ENCODE measurements at regions not wholly inside any gene's neighbourhood (a gene's known extent, or its start where the extent isn't known, plus 50 kb on each side); places are given as distances from the start of the nearest gene placed in this dataset.

GRCh38 chr22:48263791-48264351, 1501.4 kb downstream of the TBC1D22A start:
- no peaks in the 10 kb centered on the region for H3K36me3 ChIP-seq (ENCODE audit: control insufficient read depth in 2 of 2, extremely low read depth in 1 of 2, insufficient read depth in 1 of 2, low read length in 1 of 2)
- 81% methylated on average over 4 of the region's 11 CpGs for WGBS (ENCODE audit: insufficient coverage)
- Mint-ChIP-seq H3K27ac (no peak overlapping the region), H3K4me1 (no peaks in the 10 kb centered on the region), H3K9me3 (no peaks in the 10 kb centered on the region), H3K27me3 (peaks cover 0 to 8% of the 10 kb centered on the region in 2 donors), H3K4me3 (no peak overlapping the region), H3K36me3 (no peaks in the 10 kb centered on the region)
- POLR2A ChIA-PET: no interaction called here
- H3K4me1 ChIP-seq (ENCODE audit: control insufficient read depth in 1 of 2, extremely low read depth in 1 of 2, insufficient read depth in 2 of 2, low read length in 2 of 2): no peaks in the 10 kb centered on the region
- no peak overlapping the region for H3K4me3 ChIP-seq (ENCODE audit: control insufficient read depth in 1 of 2, extremely low read depth in 1 of 2, low read length in 1 of 2)
- no peaks in the 10 kb centered on the region for H3K9me3 ChIP-seq
- H3K27ac ChIP-seq (ENCODE audit: low read length): no peak overlapping the region
- no peak for ATAC-seq (replicated peaks in 1 of 4)
- CTCF ChIA-PET: no interaction called here
- no peak for DNase-seq
- peaks cover 0 to 40% of the 10 kb centered on the region in 2 experiments for H3K27me3 ChIP-seq (replicated peaks in 1 of 2; ENCODE audit: control insufficient read depth in 2 of 2, extremely low read depth in 1 of 2, insufficient read depth in 2 of 2, low read length in 1 of 2)

GRCh38 chr22:48263431-48263765, 1500.9 kb downstream of the TBC1D22A start:
- Mint-ChIP-seq H3K27me3 (peaks cover 0 to 8% of the 10 kb centered on the region in 2 donors), H3K27ac (no peak overlapping the region), H3K9me3 (no peaks in the 10 kb centered on the region), H3K4me3 (no peak overlapping the region), H3K36me3 (no peaks in the 10 kb centered on the region), H3K4me1 (no peaks in the 10 kb centered on the region)
- peaks cover 0 to 36% of the 10 kb centered on the region in 2 experiments for H3K27me3 ChIP-seq (replicated peaks in 1 of 2; ENCODE audit: control insufficient read depth in 2 of 2, extremely low read depth in 1 of 2, insufficient read depth in 2 of 2, low read length in 1 of 2)
- H3K9me3 ChIP-seq: no peaks in the 10 kb centered on the region
- H3K4me3 ChIP-seq (ENCODE audit: control insufficient read depth in 1 of 2, extremely low read depth in 1 of 2, low read length in 1 of 2): no peak overlapping the region
- no peak for ATAC-seq (replicated peaks in 1 of 4)
- H3K27ac ChIP-seq (ENCODE audit: low read length): no peak overlapping the region
- no peaks in the 10 kb centered on the region for H3K4me1 ChIP-seq (ENCODE audit: control insufficient read depth in 1 of 2, extremely low read depth in 1 of 2, insufficient read depth in 2 of 2, low read length in 2 of 2)
- 66% methylated on average over 5 of the region's 7 CpGs for WGBS (ENCODE audit: insufficient coverage)
- ChIA-PET CTCF (no interaction called here), POLR2A (no interaction called here)
- no peak for DNase-seq
- H3K36me3 ChIP-seq (ENCODE audit: control insufficient read depth in 2 of 2, extremely low read depth in 1 of 2, insufficient read depth in 1 of 2, low read length in 1 of 2): no peaks in the 10 kb centered on the region

- CTCF ChIA-PET: no interaction called here
- Mint-ChIP-seq H3K9me3 (no peaks in the 10 kb centered on the region), H3K4me1 (no peaks in the 10 kb centered on the region), H3K36me3 (no peaks in the 10 kb centered on the region), H3K27ac (no peak overlapping the region), H3K4me3 (no peak overlapping the region), H3K27me3 (peaks cover 0 to 8% of the 10 kb centered on the region in 2 donors)
- WGBS (ENCODE audit: insufficient coverage): 59% methylated on average over 5 of the region's 10 CpGs
- no peaks in the 10 kb centered on the region for H3K9me3 ChIP-seq
- no peak for DNase-seq
- H3K36me3 ChIP-seq (ENCODE audit: control insufficient read depth in 2 of 2, extremely low read depth in 1 of 2, insufficient read depth in 1 of 2, low read length in 1 of 2): no peaks in the 10 kb centered on the region
- no peak overlapping the region for H3K27ac ChIP-seq (ENCODE audit: low read length)
- peaks cover 0 to 2% of the 10 kb centered on the region in 2 experiments for H3K4me1 ChIP-seq (ENCODE audit: control insufficient read depth in 1 of 2, extremely low read depth in 1 of 2, insufficient read depth in 2 of 2, low read length in 2 of 2)
- POLR2A ChIA-PET: no interaction called here
- peaks cover 0 to 32% of the 10 kb centered on the region in 2 experiments for H3K27me3 ChIP-seq (replicated peaks in 1 of 2; ENCODE audit: control insufficient read depth in 2 of 2, extremely low read depth in 1 of 2, insufficient read depth in 2 of 2, low read length in 1 of 2)
- H3K4me3 ChIP-seq (ENCODE audit: control insufficient read depth in 1 of 2, extremely low read depth in 1 of 2, low read length in 1 of 2): no peak overlapping the region
- no peak for ATAC-seq (replicated peaks in 1 of 4)
Measured at GRCh38 chr22:48262596-48263430, 1500.4 kb downstream of the TBC1D22A start.

- POLR2A ChIA-PET: no interaction called here
- Histone ChIP-seq H3K9me3 (no peaks in the 10 kb centered on the region), H3K4me3 (ENCODE audit: control insufficient read depth in 1 of 2, extremely low read depth in 1 of 2, low read length in 1 of 2) (no peak overlapping the region), H3K4me1 (ENCODE audit: control insufficient read depth in 1 of 2, extremely low read depth in 1 of 2, insufficient read depth in 2 of 2, low read length in 2 of 2) (peaks cover 0 to 8% of the 10 kb centered on the region in 2 experiments), H3K27me3 (replicated peaks in 1 of 2; ENCODE audit: control insufficient read depth in 2 of 2, extremely low read depth in 1 of 2, insufficient read depth in 2 of 2, low read length in 1 of 2) (peaks cover 0 to 26% of the 10 kb centered on the region in 2 experiments), H3K27ac (ENCODE audit: low read length) (no peak overlapping the region), H3K36me3 (ENCODE audit: control insufficient read depth in 2 of 2, extremely low read depth in 1 of 2, insufficient read depth in 1 of 2, low read length in 1 of 2) (no peaks in the 10 kb centered on the region)
- 72% methylated on average over 2 of the region's 2 CpGs for WGBS (ENCODE audit: insufficient coverage)
- CTCF ChIA-PET: no interaction called here
- Mint-ChIP-seq H3K27me3 (peaks cover 0 to 7% of the 10 kb centered on the region in 2 donors), H3K4me3 (no peak overlapping the region), H3K9me3 (no peaks in the 10 kb centered on the region), H3K4me1 (no peaks in the 10 kb centered on the region), H3K36me3 (no peaks in the 10 kb centered on the region), H3K27ac (no peak overlapping the region)
- no peak for DNase-seq
- no peak for ATAC-seq (replicated peaks in 1 of 4)
Measured at GRCh38 chr22:48261706-48262105, 1499.3 kb downstream of the TBC1D22A start.

GRCh38 chr22:48261048-48261621, 1498.7 kb downstream of the TBC1D22A start:
- H3K36me3 ChIP-seq (ENCODE audit: control insufficient read depth in 2 of 2, extremely low read depth in 1 of 2, insufficient read depth in 1 of 2, low read length in 1 of 2): no peaks in the 10 kb centered on the region
- H3K4me1 ChIP-seq (ENCODE audit: control insufficient read depth in 1 of 2, extremely low read depth in 1 of 2, insufficient read depth in 2 of 2, low read length in 2 of 2): peaks cover 0 to 8% of the 10 kb centered on the region in 2 experiments
- Mint-ChIP-seq H3K27me3 (peaks cover 0 to 3% of the 10 kb centered on the region in 2 donors), H3K9me3 (no peaks in the 10 kb centered on the region), H3K4me3 (no peak overlapping the region), H3K4me1 (no peaks in the 10 kb centered on the region), H3K27ac (no peak overlapping the region), H3K36me3 (no peaks in the 10 kb centered on the region)
- POLR2A ChIA-PET: no interaction called here
- WGBS (ENCODE audit: insufficient coverage): 92% methylated on average over 12 of the region's 12 CpGs
- no peak overlapping the region for H3K4me3 ChIP-seq (ENCODE audit: control insufficient read depth in 1 of 2, extremely low read depth in 1 of 2, low read length in 1 of 2)
- H3K27ac ChIP-seq (ENCODE audit: low read length): no peak overlapping the region
- H3K27me3 ChIP-seq (replicated peaks in 1 of 2; ENCODE audit: control insufficient read depth in 2 of 2, extremely low read depth in 1 of 2, insufficient read depth in 2 of 2, low read length in 1 of 2): peaks cover 0 to 32% of the 10 kb centered on the region in 2 experiments
- CTCF ChIA-PET: no interaction called here
- H3K9me3 ChIP-seq: no peaks in the 10 kb centered on the region
- DNase-seq (no peak), ATAC-seq (replicated peaks in 1 of 4) (no peak)

- CTCF ChIA-PET: no interaction called here
- no peaks in the 10 kb centered on the region for H3K36me3 Mint-ChIP-seq
- no peak overlapping the region for H3K4me3 Mint-ChIP-seq
- Histone ChIP-seq H3K4me1 (ENCODE audit: control insufficient read depth in 1 of 2, extremely low read depth in 1 of 2, insufficient read depth in 2 of 2, low read length in 2 of 2) (peaks cover 0 to 8% of the 10 kb centered on the region in 2 experiments), H3K36me3 (ENCODE audit: control insufficient read depth in 2 of 2, extremely low read depth in 1 of 2, insufficient read depth in 1 of 2, low read length in 1 of 2) (no peaks in the 10 kb centered on the region), H3K9me3 (no peaks in the 10 kb centered on the region), H3K4me3 (ENCODE audit: control insufficient read depth in 1 of 2, extremely low read depth in 1 of 2, low read length in 1 of 2) (no peak overlapping the region), H3K27me3 (replicated peaks in 1 of 2; ENCODE audit: control insufficient read depth in 2 of 2, extremely low read depth in 1 of 2, insufficient read depth in 2 of 2, low read length in 1 of 2) (peaks cover 0 to 34% of the 10 kb centered on the region in 2 experiments), H3K27ac (ENCODE audit: low read length) (no peak overlapping the region)
- DNase-seq: no peak
- H3K27me3 Mint-ChIP-seq: peaks cover 0 to 4% of the 10 kb centered on the region in 2 donors
- no peaks in the 10 kb centered on the region for H3K4me1 Mint-ChIP-seq
- no peak for ATAC-seq (replicated peaks in 1 of 4)
- H3K27ac Mint-ChIP-seq: no peak overlapping the region
- WGBS (ENCODE audit: insufficient coverage): 91% methylated on average over 7 of the region's 8 CpGs
- POLR2A ChIA-PET: no interaction called here
- no peaks in the 10 kb centered on the region for H3K9me3 Mint-ChIP-seq
Measured at GRCh38 chr22:48259991-48260670, 1497.7 kb downstream of the TBC1D22A start.

Data from T-cell (primary cell).